WTC11 (cell line): ENCODE measurements at regions not wholly inside any gene's neighbourhood (a gene's known extent, or its start where the extent isn't known, plus 50 kb on each side); places are given as distances from the start of the nearest gene placed in this dataset.

Experiments used
- ATF1 ChIP-seq: sonication (generic); formaldehyde crosslinking; IDR thresholded peaks from 2 replicates; pipeline ENCODE4 v1.8.1; 2023; ENCODE audit warnings: mild to moderate bottlenecking, moderate library complexity, missing genetic modification reagents
- CREB1 ChIP-seq: sonication (generic); formaldehyde crosslinking; IDR thresholded peaks from 2 replicates; pipeline ENCODE4 v1.8.0; 2023; ENCODE audit warnings: mild to moderate bottlenecking, missing genetic modification reagents
- FOXJ3 ChIP-seq: sonication (generic); formaldehyde crosslinking; IDR thresholded peaks from 2 replicates; pipeline ENCODE4 v1.9.0; 2021; ENCODE audit warnings: missing genetic modification reagents, mild to moderate bottlenecking, borderline replicate concordance
- IRF2 ChIP-seq: sonication (generic); formaldehyde crosslinking; IDR thresholded peaks from 2 replicates; pipeline ENCODE4 v1.8.0; 2022; ENCODE audit warnings: low read depth, missing genetic modification reagents, borderline replicate concordance
- MLX ChIP-seq: sonication (generic); formaldehyde crosslinking; IDR thresholded peaks from 2 replicates; pipeline ENCODE4 v1.8.1; 2023; ENCODE audit warnings: mild to moderate bottlenecking, missing genetic modification reagents, moderate library complexity
- OVOL2 ChIP-seq: fragments of 250-450 bp; sonication (Bioruptor Pico); IDR thresholded peaks from 2 replicates; pipeline ENCODE4 v1.9.0; 2021; ENCODE audit warnings: mild to moderate bottlenecking, borderline replicate concordance
- SMAD3 ChIP-seq: sonication (generic); formaldehyde crosslinking; IDR thresholded peaks from 2 replicates; pipeline ENCODE4 v1.8.0; 2022; ENCODE audit warnings: missing genetic modification reagents, mild to moderate bottlenecking, borderline replicate concordance
- SP1 ChIP-seq: sonication (generic); formaldehyde crosslinking; conservative IDR thresholded peaks from 2 replicates; pipeline ENCODE4 v1.8.1; 2022; ENCODE audit warnings: missing genetic modification reagents
- ZBTB21 ChIP-seq: sonication (generic); formaldehyde crosslinking; IDR thresholded peaks from 2 replicates; pipeline ENCODE4 v1.8.1; 2023; ENCODE audit warnings: mild to moderate bottlenecking, missing genetic modification reagents, borderline replicate concordance
- ZNF232 ChIP-seq: sonication (generic); formaldehyde crosslinking; IDR thresholded peaks from 2 replicates; pipeline ENCODE4 v1.8.0; 2022; ENCODE audit warnings: mild to moderate bottlenecking, missing genetic modification reagents
- ZNF317 ChIP-seq: sonication (generic); formaldehyde crosslinking; IDR thresholded peaks from 2 replicates; pipeline ENCODE4 v1.8.1; 2023; ENCODE audit warnings: low read depth, mild to moderate bottlenecking, moderate library complexity, missing genetic modification reagents, borderline replicate concordance
- TF ChIP-seq, protein P1 (sequence below): sonication (generic); formaldehyde crosslinking; IDR thresholded peaks from 2 replicates; pipeline ENCODE4 v1.8.0; 2022; ENCODE audit warnings: missing genetic modification reagents
- TF ChIP-seq, protein P2 (sequence below): fragments of 200-600 bp; IDR thresholded peaks from 2 replicates; pipeline ENCODE4 v1.8.0; 2022; ENCODE audit warnings: antibody characterized with exemption
- TF ChIP-seq, protein P3 (sequence below): sonication (generic); formaldehyde crosslinking; IDR thresholded peaks from 2 replicates; pipeline ENCODE4 v1.8.0; 2022; ENCODE audit warnings: mild to moderate bottlenecking, missing genetic modification reagents

- no peak for TF ChIP-seq ATF1 (CRISPR knock-in tag)
- TF ChIP-seq, protein P1, sequence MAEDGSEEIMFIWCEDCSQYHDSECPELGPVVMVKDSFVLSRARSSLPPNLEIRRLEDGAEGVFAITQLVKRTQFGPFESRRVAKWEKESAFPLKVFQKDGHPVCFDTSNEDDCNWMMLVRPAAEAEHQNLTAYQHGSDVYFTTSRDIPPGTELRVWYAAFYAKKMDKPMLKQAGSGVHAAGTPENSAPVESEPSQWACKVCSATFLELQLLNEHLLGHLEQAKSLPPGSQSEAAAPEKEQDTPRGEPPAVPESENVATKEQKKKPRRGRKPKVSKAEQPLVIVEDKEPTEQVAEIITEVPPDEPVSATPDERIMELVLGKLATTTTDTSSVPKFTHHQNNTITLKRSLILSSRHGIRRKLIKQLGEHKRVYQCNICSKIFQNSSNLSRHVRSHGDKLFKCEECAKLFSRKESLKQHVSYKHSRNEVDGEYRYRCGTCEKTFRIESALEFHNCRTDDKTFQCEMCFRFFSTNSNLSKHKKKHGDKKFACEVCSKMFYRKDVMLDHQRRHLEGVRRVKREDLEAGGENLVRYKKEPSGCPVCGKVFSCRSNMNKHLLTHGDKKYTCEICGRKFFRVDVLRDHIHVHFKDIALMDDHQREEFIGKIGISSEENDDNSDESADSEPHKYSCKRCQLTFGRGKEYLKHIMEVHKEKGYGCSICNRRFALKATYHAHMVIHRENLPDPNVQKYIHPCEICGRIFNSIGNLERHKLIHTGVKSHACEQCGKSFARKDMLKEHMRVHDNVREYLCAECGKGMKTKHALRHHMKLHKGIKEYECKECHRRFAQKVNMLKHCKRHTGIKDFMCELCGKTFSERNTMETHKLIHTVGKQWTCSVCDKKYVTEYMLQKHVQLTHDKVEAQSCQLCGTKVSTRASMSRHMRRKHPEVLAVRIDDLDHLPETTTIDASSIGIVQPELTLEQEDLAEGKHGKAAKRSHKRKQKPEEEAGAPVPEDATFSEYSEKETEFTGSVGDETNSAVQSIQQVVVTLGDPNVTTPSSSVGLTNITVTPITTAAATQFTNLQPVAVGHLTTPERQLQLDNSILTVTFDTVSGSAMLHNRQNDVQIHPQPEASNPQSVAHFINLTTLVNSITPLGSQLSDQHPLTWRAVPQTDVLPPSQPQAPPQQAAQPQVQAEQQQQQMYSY (CRISPR knock-in tag): no peak
- TF ChIP-seq, protein P2, sequence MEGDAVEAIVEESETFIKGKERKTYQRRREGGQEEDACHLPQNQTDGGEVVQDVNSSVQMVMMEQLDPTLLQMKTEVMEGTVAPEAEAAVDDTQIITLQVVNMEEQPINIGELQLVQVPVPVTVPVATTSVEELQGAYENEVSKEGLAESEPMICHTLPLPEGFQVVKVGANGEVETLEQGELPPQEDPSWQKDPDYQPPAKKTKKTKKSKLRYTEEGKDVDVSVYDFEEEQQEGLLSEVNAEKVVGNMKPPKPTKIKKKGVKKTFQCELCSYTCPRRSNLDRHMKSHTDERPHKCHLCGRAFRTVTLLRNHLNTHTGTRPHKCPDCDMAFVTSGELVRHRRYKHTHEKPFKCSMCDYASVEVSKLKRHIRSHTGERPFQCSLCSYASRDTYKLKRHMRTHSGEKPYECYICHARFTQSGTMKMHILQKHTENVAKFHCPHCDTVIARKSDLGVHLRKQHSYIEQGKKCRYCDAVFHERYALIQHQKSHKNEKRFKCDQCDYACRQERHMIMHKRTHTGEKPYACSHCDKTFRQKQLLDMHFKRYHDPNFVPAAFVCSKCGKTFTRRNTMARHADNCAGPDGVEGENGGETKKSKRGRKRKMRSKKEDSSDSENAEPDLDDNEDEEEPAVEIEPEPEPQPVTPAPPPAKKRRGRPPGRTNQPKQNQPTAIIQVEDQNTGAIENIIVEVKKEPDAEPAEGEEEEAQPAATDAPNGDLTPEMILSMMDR: no peak
- no peak for TF ChIP-seq OVOL2
- TF ChIP-seq IRF2 (CRISPR knock-in tag): no peak
- TF ChIP-seq, protein P3, sequence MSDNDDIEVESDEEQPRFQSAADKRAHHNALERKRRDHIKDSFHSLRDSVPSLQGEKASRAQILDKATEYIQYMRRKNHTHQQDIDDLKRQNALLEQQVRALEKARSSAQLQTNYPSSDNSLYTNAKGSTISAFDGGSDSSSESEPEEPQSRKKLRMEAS (CRISPR knock-in tag): no peak
- TF ChIP-seq ZBTB21 (CRISPR knock-in tag): no peak
- no peak for TF ChIP-seq FOXJ3 (CRISPR knock-in tag)
- no peak for TF ChIP-seq SP1
- no peak for TF ChIP-seq SMAD3 (CRISPR knock-in tag)
- no peak for TF ChIP-seq CREB1
- TF ChIP-seq ZNF317 (CRISPR knock-in tag): no peak
- no peak for TF ChIP-seq MLX (CRISPR knock-in tag)
- no peak for TF ChIP-seq ZNF232 (CRISPR knock-in tag)
Measured at GRCh38 chr7:106484562-106484961, 176.4 kb downstream of the CCDC71L start.
